ENCODE measurements at regions not wholly inside any gene's neighbourhood (a gene's known extent, or its start where the extent isn't known, plus 50 kb on each side); places are given as distances from the start of the nearest gene placed in this dataset.

DNA sequence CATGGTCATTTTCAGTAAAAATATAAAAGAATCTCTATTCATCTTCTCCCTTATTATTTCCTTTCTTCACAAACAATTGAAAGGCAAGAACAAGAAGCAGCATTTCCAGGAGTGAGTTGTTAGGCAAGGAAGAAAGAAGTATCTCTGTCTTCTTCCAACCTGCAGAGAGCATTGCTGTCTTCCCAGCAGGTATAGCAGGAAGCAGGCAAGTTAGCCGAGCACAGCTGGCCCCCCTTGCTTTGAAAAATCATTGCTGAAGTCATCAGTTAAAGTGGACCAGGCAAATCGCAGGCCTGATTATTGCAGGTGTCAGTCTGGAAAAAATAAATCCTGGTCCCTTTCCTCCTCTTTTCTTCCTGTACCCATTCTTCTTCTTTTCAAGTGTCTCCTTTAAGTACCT, 353.1 kb upstream of the BRINP1 start:
- TF ChIP-seq, protein P1, sequence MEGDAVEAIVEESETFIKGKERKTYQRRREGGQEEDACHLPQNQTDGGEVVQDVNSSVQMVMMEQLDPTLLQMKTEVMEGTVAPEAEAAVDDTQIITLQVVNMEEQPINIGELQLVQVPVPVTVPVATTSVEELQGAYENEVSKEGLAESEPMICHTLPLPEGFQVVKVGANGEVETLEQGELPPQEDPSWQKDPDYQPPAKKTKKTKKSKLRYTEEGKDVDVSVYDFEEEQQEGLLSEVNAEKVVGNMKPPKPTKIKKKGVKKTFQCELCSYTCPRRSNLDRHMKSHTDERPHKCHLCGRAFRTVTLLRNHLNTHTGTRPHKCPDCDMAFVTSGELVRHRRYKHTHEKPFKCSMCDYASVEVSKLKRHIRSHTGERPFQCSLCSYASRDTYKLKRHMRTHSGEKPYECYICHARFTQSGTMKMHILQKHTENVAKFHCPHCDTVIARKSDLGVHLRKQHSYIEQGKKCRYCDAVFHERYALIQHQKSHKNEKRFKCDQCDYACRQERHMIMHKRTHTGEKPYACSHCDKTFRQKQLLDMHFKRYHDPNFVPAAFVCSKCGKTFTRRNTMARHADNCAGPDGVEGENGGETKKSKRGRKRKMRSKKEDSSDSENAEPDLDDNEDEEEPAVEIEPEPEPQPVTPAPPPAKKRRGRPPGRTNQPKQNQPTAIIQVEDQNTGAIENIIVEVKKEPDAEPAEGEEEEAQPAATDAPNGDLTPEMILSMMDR (IDR thresholded peaks at IDR 0.05) = no peak
- TF ChIP-seq POLR2A (IDR thresholded peaks at IDR 0.05) (no peak), EP300 (IDR thresholded peaks at IDR 0.05; ENCODE audit: low read depth) (no peak)
